COLO668 (cell line): ENCODE measurements at regions not wholly inside any gene's neighbourhood (a gene's known extent, or its start where the extent isn't known, plus 50 kb on each side); places are given as distances from the start of the nearest gene placed in this dataset.
"Not testable (repeated sequence)": the region's sequence is repeated elsewhere in the genome, so short reads cannot be mapped to it uniquely, and the experiment has no call there.

Experiments
- DNase-seq: peaks from one replicate; lab custom pipeline; 2025; ENCODE audit not compliant: unreplicated experiment; lab: John Stamatoyannopoulos, UW

DNA sequence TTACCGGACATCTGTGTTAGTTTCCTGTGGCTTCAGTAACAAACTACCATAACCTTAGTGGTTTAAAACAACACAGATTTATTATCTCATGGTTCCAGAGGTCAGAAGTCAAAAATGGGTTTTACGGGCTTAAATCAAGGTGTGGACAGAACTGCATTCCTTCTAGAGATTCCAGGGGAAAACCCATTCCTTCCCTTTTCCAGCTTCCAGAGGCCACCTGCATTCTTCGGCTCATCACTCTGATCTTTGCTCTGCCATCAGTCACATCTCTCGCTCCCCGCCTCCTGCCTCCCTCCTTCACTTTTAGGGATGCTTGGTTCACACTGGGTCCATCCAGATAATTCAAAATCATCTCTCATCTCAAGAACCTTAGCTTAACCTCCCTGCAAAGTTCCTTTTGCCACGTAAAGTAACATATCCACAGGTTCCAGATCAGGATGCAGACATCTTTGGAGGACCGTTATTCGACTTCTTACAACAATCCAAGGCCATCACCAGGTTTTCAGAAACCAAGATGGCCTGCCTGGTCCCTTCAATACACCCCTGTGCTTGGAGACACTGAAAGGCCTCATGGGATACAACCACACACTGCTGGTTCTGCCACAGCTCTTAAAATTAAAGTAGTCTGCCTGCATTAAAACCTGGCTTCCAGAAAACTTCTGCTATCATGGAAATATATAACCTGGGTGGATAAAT, 225.9 kb upstream of the MYO3A start:
- DNase-seq = no peak

DNA sequence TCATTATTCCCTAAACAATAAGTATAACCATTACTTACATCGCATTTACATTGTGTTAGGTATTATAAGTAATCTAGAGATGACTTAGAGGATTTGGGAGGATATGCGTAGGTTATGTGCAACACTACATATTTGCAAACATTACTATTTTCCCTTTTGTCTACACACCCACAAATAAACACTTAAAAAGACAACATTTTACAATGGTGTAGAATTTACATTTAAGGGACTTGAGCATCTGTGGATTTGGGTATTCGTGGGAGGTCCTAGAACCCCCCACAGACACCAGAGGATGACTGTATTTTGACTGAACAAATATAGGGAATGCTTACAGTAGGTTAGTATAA, 220.2 kb upstream of the MYO3A start:
- no peak for DNase-seq

- no peak for DNase-seq
Measured at GRCh38 chr10:25724241-25724640, 209.8 kb upstream of the MYO3A start.

DNA sequence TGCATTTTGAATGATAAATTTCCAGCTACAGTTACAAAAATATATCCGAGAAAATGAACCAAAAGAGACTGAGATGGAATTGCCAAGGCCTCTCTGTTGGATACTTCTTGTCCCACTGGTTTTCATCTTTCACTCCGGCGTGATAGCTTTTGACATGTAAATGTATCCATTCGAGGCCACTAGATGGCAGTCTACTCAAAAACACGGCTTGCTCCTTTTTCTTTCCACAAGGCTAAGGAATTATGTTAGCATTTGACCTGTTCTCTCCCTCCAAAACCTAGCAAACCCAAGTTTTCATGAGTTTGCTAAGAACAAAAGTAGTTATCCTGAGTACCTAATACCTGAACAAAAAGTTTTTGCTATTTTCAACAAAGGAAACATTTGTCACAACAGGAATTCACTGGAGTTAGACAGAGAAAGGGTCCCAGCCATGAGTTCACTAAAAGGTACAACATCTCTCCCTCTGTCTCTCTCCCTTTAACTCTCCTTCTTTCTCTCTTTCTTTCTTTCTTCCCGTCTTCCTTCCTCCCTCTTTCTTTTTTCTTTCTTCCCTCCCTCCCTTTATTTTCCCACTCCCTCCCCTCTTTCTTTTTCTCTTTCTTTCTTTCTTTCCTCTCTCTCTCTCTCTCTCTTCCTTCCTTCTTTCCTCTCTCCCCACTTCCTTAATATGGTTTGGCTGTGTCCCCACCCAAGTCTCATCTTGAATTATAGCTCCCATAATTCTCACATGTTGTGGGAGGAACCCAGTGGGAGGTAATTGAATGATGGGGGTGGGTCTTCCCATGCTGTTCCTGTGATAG, 207.9 kb upstream of the MYO3A start:
- DNase-seq = peak; percentile 9

DNA sequence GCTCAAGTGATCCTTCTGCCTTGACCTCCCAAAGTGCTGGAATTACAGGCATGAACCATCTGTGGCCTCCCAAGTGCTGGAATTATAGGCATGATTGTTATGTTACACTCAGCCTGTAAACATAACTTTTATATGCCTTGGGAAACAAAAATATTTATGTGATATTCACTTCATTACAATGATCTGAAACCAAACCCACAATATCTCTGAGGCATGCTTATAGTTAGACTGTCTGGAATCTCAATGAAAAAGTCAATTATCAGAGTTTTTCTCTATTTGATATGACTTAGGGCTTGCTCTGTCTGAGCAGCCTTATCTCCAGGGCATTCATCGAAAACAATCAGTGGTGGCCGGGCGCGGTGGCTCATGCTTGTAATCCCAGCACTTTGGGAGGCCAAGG, 195.3 kb upstream of the MYO3A start:
- DNase-seq = no peak

- DNase-seq = no peak
Measured at GRCh38 chr10:25743832-25744231, 190.2 kb upstream of the MYO3A start.

DNA sequence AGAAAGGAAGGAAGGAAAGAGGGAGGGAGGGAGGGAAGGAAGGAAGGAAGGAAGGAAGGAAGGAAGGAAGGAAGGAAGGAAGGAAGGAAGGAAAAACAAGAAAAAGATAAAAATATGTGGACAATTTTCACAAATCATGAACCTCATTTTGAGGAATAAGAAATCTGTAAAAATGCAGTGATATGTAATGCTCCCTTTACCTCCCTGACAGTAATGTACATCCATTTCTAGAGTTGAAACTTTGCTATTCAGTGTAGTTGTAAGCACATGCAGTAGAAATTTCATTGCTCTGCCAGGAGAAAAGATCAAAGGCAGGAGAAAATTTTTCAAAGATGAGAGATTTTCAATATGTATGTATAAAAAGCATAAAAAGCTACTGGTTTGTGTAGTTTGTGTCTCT, 189.5 kb upstream of the MYO3A start:
- no peak for DNase-seq

GRCh38 chr10:25745976-25746375, 188.1 kb upstream of the MYO3A start:
- DNase-seq = no peak

DNA sequence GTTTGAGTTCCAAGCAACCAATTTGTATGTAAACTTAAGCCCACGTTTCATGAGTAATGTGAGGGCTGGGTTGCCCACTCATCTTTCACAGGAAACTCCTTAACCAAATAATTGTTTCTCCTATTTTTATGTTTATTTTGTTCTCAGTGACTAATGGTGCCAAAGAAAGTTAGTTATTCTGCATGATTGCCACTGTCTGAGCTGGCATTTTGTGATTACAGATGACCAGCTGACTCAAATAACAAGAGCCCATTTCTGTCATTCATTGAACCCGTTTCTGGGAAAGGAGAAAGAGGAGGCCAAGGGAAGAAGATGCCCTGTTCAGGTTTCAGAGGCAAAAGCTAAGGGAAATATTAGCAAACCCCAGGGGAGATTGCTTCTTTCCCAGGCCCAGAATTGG, 186.9 kb upstream of the MYO3A start:
- DNase-seq = no peak

- DNase-seq = no peak
Measured at GRCh38 chr10:25748509-25748908, 185.5 kb upstream of the MYO3A start.

DNA sequence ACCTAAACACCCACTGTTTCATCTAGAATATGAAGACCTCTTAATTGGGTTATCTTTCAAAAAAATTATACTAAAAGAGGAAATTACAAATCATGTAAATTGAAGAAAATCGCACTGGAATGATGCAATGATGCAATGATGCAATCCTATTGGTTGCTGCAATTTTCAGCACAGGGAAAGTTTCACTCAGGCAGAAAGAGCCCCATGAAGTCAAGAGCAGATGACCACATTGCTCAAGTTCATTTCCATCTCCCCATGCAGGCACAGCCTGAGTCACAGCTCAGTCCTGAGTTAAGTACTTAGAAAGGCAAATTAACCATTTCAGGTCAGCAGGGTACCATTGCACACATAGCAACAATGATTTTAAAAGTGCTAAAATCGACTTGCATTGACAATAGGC, 180.3 kb upstream of the MYO3A start:
- DNase-seq = no peak

GRCh38 chr10:25755874-25756273, 178.2 kb upstream of the MYO3A start:
- not testable (repeated sequence) for DNase-seq

DNA sequence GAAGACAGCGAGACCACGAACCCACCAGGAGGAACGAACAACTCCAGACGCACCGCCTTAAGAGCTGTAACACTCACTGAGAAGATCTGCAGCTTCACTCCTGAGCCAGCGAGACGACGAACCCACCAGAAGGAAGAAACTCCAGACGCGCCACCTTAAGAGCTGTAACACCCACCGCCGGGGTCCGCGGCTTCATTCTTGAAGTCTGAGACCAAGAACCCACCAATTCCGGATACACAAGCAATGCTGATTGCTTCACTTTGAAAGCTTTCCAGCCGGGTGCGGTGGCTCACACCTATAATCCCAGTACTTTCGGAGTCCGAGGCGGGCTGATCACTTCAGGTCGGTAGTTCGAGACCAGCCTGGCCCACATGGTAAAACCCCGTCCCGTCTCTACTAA, 177.2 kb upstream of the MYO3A start:
- no peak for DNase-seq

GRCh38 chr10:25758041-25758457, 176.0 kb upstream of the MYO3A start:
- DNase-seq = no peak

- DNase-seq = no peak
Measured at GRCh38 chr10:25758511-25758910, 175.5 kb upstream of the MYO3A start.

GRCh38 chr10:25761937-25762336, 172.1 kb upstream of the MYO3A start:
- DNase-seq = no peak

GRCh38 chr10:25766213-25766612, 167.8 kb upstream of the MYO3A start:
- DNase-seq = no peak

- DNase-seq = no peak
Measured at GRCh38 chr10:25766687-25767221, 167.3 kb upstream of the MYO3A start.

DNA sequence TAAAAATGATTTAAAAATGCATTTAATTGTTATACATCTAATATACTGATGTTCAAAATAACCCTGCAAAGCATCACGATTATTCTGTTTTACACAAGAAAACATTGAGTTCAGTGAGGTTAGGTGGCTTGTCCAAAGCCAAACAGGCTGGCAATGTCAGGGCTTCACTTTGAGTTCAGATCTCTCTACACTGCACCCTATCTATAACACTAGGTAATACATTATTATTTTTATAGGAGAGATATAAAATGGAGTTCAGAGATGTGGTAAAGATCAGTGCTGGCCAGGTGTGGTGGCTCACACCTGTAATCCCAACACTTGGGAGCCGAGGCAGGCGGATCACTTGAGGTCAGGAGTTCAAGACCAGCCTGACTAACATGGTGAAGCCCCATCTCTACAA, 165.9 kb upstream of the MYO3A start:
- no peak for DNase-seq

DNA sequence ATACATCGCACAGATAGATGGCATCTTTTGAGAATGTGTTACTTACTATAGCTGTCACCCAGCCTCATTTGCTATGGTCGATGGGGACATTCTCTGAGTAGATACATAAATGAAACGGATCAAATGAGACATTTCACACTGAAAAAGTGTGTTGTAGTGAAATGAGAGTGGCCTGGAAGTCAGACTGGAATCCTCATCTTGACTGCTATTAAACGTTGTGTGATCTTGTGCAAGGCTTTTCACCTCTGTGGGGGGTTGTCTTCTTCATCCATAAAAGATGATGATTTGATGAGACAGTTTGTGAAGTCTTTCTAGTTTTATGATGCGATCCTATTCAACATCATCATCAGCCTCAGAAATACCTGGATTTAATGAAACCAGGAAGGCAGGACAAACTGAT, 155.4 kb upstream of the MYO3A start:
- DNase-seq = no peak

GRCh38 chr10:25786161-25786560, 147.9 kb upstream of the MYO3A start:
- no peak for DNase-seq

DNA sequence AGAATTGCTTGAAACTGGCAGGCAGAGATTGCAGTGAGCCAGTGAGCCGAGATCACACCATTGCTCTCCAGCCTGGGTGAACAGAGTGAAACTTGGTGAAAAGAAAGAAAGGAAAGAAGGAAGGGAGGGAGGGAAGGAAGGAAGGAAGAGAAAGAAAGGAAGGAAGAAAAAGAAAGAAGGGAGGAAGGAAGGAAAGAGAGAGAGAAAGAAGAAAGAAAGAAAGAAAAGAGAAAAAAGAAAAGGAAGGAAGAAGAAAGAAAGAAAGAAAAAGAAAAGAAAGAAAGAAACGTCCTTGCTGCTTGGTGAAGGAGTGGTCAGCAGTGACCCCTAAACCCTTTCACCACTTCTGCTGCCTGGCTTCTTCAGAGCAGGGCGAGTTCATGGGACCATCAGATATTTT, 147.1 kb upstream of the MYO3A start:
- no peak for DNase-seq
